ENCODE measurements at regions not wholly inside any gene's neighbourhood (a gene's known extent, or its start where the extent isn't known, plus 50 kb on each side); places are given as distances from the start of the nearest gene placed in this dataset.

- Histone ChIP-seq H2AFZ (ENCODE audit: control insufficient read depth, low read length) (no peak overlapping the region), H3K9me3 (ENCODE audit: control insufficient read depth, low read depth, low read length) (no peaks in the 10 kb centered on the region), H3K4me3 (ENCODE audit: control insufficient read depth in 2 of 3, extremely low read depth in 1 of 3, insufficient read depth in 2 of 3, low read depth in 1 of 3, low read length in 3 of 3) (no peak overlapping the region), H3K27ac (ENCODE audit: control insufficient read depth, insufficient read depth, low read length) (no peak overlapping the region), H3K79me2 (ENCODE audit: control insufficient read depth, insufficient read depth, low read length) (no peaks in the 10 kb centered on the region), H4K20me1 (ENCODE audit: control insufficient read depth, extremely low read depth, insufficient read depth, low read length) (no peaks in the 10 kb centered on the region), H3K27me3 (ENCODE audit: control insufficient read depth, extremely low read depth, insufficient read depth, low read length) (no peaks in the 10 kb centered on the region), H3K9me1 (ENCODE audit: control insufficient read depth, extremely low read depth, insufficient read depth, low read length) (no peaks in the 10 kb centered on the region), H3K4me2 (ENCODE audit: control insufficient read depth, extremely low read depth, insufficient read depth, low read depth, low read length) (no peak overlapping the region), H3K9ac (ENCODE audit: control insufficient read depth, extremely low read depth, insufficient read depth, low read length) (no peak overlapping the region), H3K36me3 (ENCODE audit: control insufficient read depth in 2 of 2, extremely low read depth in 1 of 2, insufficient read depth in 2 of 2, low read length in 2 of 2) (no peaks in the 10 kb centered on the region), H3K4me1 (ENCODE audit: control insufficient read depth, extremely low read depth, insufficient read depth, low read length) (no peaks in the 10 kb centered on the region)
- DNase-seq (ENCODE audit: low read depth, low spot score) (no peak), FAIRE-seq (no peak)
- dilution Hi-C loops (cut with MboI; ENCODE audit: extremely low pct_ligation_motif_present, low sequenced_read_pairs): no loop called here
- TF ChIP-seq EZH2 (IDR thresholded peaks at IDR 0.05; ENCODE audit: low read length): no peak
- TF ChIP-seq, protein P1, sequence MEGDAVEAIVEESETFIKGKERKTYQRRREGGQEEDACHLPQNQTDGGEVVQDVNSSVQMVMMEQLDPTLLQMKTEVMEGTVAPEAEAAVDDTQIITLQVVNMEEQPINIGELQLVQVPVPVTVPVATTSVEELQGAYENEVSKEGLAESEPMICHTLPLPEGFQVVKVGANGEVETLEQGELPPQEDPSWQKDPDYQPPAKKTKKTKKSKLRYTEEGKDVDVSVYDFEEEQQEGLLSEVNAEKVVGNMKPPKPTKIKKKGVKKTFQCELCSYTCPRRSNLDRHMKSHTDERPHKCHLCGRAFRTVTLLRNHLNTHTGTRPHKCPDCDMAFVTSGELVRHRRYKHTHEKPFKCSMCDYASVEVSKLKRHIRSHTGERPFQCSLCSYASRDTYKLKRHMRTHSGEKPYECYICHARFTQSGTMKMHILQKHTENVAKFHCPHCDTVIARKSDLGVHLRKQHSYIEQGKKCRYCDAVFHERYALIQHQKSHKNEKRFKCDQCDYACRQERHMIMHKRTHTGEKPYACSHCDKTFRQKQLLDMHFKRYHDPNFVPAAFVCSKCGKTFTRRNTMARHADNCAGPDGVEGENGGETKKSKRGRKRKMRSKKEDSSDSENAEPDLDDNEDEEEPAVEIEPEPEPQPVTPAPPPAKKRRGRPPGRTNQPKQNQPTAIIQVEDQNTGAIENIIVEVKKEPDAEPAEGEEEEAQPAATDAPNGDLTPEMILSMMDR (optimal IDR thresholded peaks at IDR 0.05 in 1 of 3, IDR thresholded peaks at IDR 0.05 in 1 of 3, conservative IDR thresholded peaks at IDR 0.05 in 1 of 3; ENCODE audit: extremely low read depth in 1 of 3, insufficient read depth in 2 of 3, low read length in 3 of 3): peak in 2 of 3 experiments; percentile 11 to 12
Observed at GRCh38 chr1:213858581-213858980, 129.2 kb upstream of the PROX1 start.

DNA sequence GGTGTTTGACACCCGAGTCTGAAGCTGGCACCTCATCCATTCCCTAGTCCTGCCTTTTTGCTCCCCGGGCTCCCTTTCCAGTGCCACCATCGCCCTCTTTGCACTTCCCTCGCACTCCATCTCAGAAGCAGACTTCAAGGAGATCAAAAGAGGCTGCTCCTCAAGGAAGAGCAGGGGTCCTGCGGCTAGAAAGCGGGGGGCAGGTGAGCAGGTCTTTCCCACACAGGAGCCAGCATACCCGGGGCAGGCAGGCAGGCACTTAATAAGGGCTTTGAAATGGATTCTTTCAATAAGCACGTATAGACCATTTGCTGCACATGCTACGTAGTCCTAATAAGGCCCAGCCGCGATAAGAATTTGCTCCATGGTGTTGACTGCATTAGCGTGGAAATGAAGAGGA lies 125.9 kb upstream of the PROX1 start:
- no peaks in the 10 kb centered on the region for H3K79me2 ChIP-seq (ENCODE audit: control insufficient read depth, insufficient read depth, low read length)
- H3K27me3 ChIP-seq (ENCODE audit: control insufficient read depth, extremely low read depth, insufficient read depth, low read length): no peaks in the 10 kb centered on the region
- DNase-seq (ENCODE audit: low read depth, low spot score): no peak
- no peak for TF ChIP-seq EZH2 (IDR thresholded peaks at IDR 0.05; ENCODE audit: low read length)
- H2AFZ ChIP-seq (ENCODE audit: control insufficient read depth, low read length): no peak overlapping the region
- H3K27ac ChIP-seq (ENCODE audit: control insufficient read depth, insufficient read depth, low read length): no peak overlapping the region
- dilution Hi-C loops (cut with MboI; ENCODE audit: extremely low pct_ligation_motif_present, low sequenced_read_pairs): no loop called here
- H4K20me1 ChIP-seq (ENCODE audit: control insufficient read depth, extremely low read depth, insufficient read depth, low read length): no peaks in the 10 kb centered on the region
- no peaks in the 10 kb centered on the region for H3K4me1 ChIP-seq (ENCODE audit: control insufficient read depth, extremely low read depth, insufficient read depth, low read length)
- H3K4me3 ChIP-seq (ENCODE audit: control insufficient read depth in 2 of 3, extremely low read depth in 1 of 3, insufficient read depth in 2 of 3, low read depth in 1 of 3, low read length in 3 of 3): no peak overlapping the region
- no peak for FAIRE-seq
- no peak overlapping the region for H3K4me2 ChIP-seq (ENCODE audit: control insufficient read depth, extremely low read depth, insufficient read depth, low read depth, low read length)
- no peak overlapping the region for H3K9ac ChIP-seq (ENCODE audit: control insufficient read depth, extremely low read depth, insufficient read depth, low read length)
- no peaks in the 10 kb centered on the region for H3K9me3 ChIP-seq (ENCODE audit: control insufficient read depth, low read depth, low read length)
- H3K36me3 ChIP-seq (ENCODE audit: control insufficient read depth in 2 of 2, extremely low read depth in 1 of 2, insufficient read depth in 2 of 2, low read length in 2 of 2): no peaks in the 10 kb centered on the region
- H3K9me1 ChIP-seq (ENCODE audit: control insufficient read depth, extremely low read depth, insufficient read depth, low read length): no peaks in the 10 kb centered on the region

DNA sequence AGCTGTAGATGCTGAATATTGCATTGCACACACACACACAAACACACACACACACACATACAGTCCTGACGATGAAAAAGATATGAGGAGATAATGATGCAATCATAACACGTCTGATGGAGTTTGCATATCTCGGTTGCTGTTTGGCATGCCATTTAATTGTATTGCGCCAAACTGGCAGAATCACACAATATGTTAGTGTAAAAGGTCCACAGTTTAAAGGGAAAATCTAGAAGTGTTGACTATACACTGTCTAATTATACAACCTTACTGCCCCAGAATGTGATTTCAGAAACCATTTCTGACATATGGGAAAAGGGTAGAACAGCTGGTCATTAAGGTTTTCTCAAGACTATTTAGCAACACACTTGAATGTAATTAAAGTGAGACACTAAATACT lies 123.7 kb upstream of the PROX1 start:
- Histone ChIP-seq H3K4me2 (ENCODE audit: control insufficient read depth, extremely low read depth, insufficient read depth, low read depth, low read length) (no peak overlapping the region), H3K9me3 (ENCODE audit: control insufficient read depth, low read depth, low read length) (no peaks in the 10 kb centered on the region), H3K79me2 (ENCODE audit: control insufficient read depth, insufficient read depth, low read length) (no peaks in the 10 kb centered on the region), H4K20me1 (ENCODE audit: control insufficient read depth, extremely low read depth, insufficient read depth, low read length) (no peaks in the 10 kb centered on the region), H3K36me3 (ENCODE audit: control insufficient read depth in 2 of 2, extremely low read depth in 1 of 2, insufficient read depth in 2 of 2, low read length in 2 of 2) (no peaks in the 10 kb centered on the region), H3K9me1 (ENCODE audit: control insufficient read depth, extremely low read depth, insufficient read depth, low read length) (no peaks in the 10 kb centered on the region), H3K4me1 (ENCODE audit: control insufficient read depth, extremely low read depth, insufficient read depth, low read length) (no peaks in the 10 kb centered on the region), H3K27ac (ENCODE audit: control insufficient read depth, insufficient read depth, low read length) (no peak overlapping the region), H3K9ac (ENCODE audit: control insufficient read depth, extremely low read depth, insufficient read depth, low read length) (no peak overlapping the region), H2AFZ (ENCODE audit: control insufficient read depth, low read length) (no peak overlapping the region), H3K4me3 (ENCODE audit: control insufficient read depth in 2 of 3, extremely low read depth in 1 of 3, insufficient read depth in 2 of 3, low read depth in 1 of 3, low read length in 3 of 3) (no peak overlapping the region), H3K27me3 (ENCODE audit: control insufficient read depth, extremely low read depth, insufficient read depth, low read length) (no peaks in the 10 kb centered on the region)
- no peak for DNase-seq (ENCODE audit: low read depth, low spot score)
- TF ChIP-seq EZH2 (IDR thresholded peaks at IDR 0.05; ENCODE audit: low read length): no peak
- TF ChIP-seq, protein P1 (optimal IDR thresholded peaks at IDR 0.05 in 1 of 3, IDR thresholded peaks at IDR 0.05 in 1 of 3, conservative IDR thresholded peaks at IDR 0.05 in 1 of 3; ENCODE audit: extremely low read depth in 1 of 3, insufficient read depth in 2 of 3, low read length in 3 of 3): no peak
- dilution Hi-C loops (cut with MboI; ENCODE audit: extremely low pct_ligation_motif_present, low sequenced_read_pairs): no loop called here
- no peak for FAIRE-seq
